Psoas muscle (tissue), 7 donors: ENCODE measurements at regions not wholly inside any gene's neighbourhood (a gene's known extent, or its start where the extent isn't known, plus 50 kb on each side); places are given as distances from the start of the nearest gene placed in this dataset.

ENCODE experiments used
- ATAC-seq, 4 donors: fragments of 200-7000 bp; cut with Tn5 transposase; one replicate each; pipeline ENCODE4 v1.9.1; 2020; ENCODE audit warnings: moderate library complexity in 3 of 4, mild to moderate bottlenecking in 2 of 4
- DNase-seq, 2 donors: peaks; one replicate each; pipeline ENCODE4 v3.0.0-alpha.2; 2020
- H3K27ac ChIP-seq: fragments of 200-600 bp; one replicate; pipeline ENCODE4 v1.8.0; 2022
- H3K27me3 ChIP-seq, 3 donors: fragments of 200-600 bp in 1 of 3; one replicate each; pipeline versions ENCODE4 v1.6.1 to v1.8.0; 2013 to 2022; ENCODE audit warnings: low read length in 2 of 3, mild to moderate bottlenecking in 2 of 3, moderate library complexity in 1 of 3; ENCODE audit not compliant: insufficient read depth in 3 of 3
- H3K36me3 ChIP-seq, 2 donors: fragments of 200-600 bp in 1 of 2; one replicate each; pipeline versions ENCODE4 v1.6.1 to v1.8.0; 2013 to 2022; ENCODE audit warnings: low read depth in 1 of 2, mild to moderate bottlenecking in 1 of 2, moderate library complexity in 1 of 2; ENCODE audit not compliant: insufficient read depth in 1 of 2
- H3K4me1 ChIP-seq: fragments of 200-600 bp; one replicate; pipeline ENCODE4 v1.8.0; 2022
- H3K4me3 ChIP-seq: fragments of 200-600 bp; one replicate; pipeline ENCODE4 v1.8.0; 2022; ENCODE audit warnings: mild to moderate bottlenecking
- H3K9me3 ChIP-seq: fragments of 200-600 bp; one replicate; pipeline ENCODE4 v1.8.0; 2022
- WGBS, 3 donors: extraction: QIAGEN DNeasy Blood & Tissue Kit; methylation state at CpG; one replicate each; pipeline versions ENCODE4 v1.1.6 to v1.1.7; 2013; 5-methylcytosine and 5-hydroxymethylcytosine counted together
- intact Hi-C, 2 donors: fragments of 100-400 bp; cut with DNase I; formaldehyde crosslinking; loops; one replicate each; pipeline versions ENCODE4 v1.11.0 to v1.14.2; 2022
- TF ChIP-seq, protein P1 (sequence below): fragments of 200-600 bp; IDR thresholded peaks from one replicate; pipeline ENCODE4 v1.8.0; 2022; ENCODE audit warnings: antibody characterized with exemption
- donor health status: healthy with polysubstance abuse.
- donor health status: DM: no; HTN: no; CAD: no; lungs with moderate emphysema.
- donor health status: Bipolar disorder and iron deficiency.
- donor health status: healthy.
- donor health status: DM: yes; HTN: yes; CAD: no.
- donor health status: DM: no; HTN: no; CAD: no.
- donor health status: DM: yes; HTN: yes; CAD: no.

DNA sequence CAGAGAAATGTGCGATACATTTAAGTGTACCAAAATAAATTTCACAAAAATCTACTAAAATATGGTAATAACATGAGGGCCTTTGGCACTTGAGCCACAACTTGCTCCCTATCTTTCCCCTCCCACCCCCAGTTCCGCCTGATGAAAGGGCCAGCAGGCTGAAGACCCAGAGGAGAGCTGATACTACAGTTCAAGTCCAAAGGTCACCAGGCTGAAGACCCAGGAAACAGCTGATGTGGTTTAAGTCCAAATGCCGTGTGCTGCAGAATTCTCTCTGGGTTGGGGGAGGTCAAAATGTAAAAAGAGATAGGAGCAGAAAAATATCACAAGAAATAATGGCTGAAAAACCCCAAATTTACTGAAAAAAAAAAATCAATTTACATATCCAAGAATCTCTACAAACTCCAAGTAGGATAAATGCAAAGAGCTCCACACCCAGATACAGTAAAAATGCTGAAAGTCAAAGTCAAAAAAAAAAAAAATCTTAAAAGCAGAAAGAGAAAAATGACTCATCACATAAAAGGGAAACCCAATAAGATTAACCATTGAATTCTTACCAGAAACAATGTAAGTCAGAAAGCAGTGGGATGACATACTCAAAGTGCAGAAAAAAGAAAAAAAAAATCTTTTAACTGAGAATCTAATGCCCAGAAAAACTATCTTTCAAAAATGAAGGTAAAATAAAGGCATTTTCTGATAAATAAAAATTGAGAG lies 452.1 kb upstream of the ASIC2 start:
- Histone ChIP-seq H3K36me3 (no peaks in the 10 kb centered on the region), H3K9me3 (no peaks in the 10 kb centered on the region), H3K27ac (no peak overlapping the region), H3K27me3 (peaks cover 0 to 11% (median 0%) of the 10 kb centered on the region in 3 donors), H3K4me3 (no peak overlapping the region), H3K4me1 (no peaks in the 10 kb centered on the region)
- DNase-seq: no peak
- WGBS, 3 donors: 40 to 55% (median 42%) methylated on average over 3 of the region's 3 CpGs
- intact Hi-C loops: no loop called here
- TF ChIP-seq, protein P1, sequence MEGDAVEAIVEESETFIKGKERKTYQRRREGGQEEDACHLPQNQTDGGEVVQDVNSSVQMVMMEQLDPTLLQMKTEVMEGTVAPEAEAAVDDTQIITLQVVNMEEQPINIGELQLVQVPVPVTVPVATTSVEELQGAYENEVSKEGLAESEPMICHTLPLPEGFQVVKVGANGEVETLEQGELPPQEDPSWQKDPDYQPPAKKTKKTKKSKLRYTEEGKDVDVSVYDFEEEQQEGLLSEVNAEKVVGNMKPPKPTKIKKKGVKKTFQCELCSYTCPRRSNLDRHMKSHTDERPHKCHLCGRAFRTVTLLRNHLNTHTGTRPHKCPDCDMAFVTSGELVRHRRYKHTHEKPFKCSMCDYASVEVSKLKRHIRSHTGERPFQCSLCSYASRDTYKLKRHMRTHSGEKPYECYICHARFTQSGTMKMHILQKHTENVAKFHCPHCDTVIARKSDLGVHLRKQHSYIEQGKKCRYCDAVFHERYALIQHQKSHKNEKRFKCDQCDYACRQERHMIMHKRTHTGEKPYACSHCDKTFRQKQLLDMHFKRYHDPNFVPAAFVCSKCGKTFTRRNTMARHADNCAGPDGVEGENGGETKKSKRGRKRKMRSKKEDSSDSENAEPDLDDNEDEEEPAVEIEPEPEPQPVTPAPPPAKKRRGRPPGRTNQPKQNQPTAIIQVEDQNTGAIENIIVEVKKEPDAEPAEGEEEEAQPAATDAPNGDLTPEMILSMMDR: no peak
- no peak for ATAC-seq

- Histone ChIP-seq H3K4me3 (no peak overlapping the region), H3K4me1 (no peaks in the 10 kb centered on the region), H3K27ac (no peak overlapping the region), H3K36me3 (no peaks in the 10 kb centered on the region), H3K9me3 (no peaks in the 10 kb centered on the region), H3K27me3 (peaks cover 0 to 19% (median 2%) of the 10 kb centered on the region in 3 donors)
- no peak for DNase-seq
- TF ChIP-seq, protein P1: no peak
- intact Hi-C loops: no loop called here
- WGBS, 3 donors: 81 to 83% (median 82%) methylated on average over 6 of the region's 6 CpGs
- ATAC-seq: no peak
Observed at GRCh38 chr17:33749171-33749570, 456.1 kb upstream of the ASIC2 start.

DNA sequence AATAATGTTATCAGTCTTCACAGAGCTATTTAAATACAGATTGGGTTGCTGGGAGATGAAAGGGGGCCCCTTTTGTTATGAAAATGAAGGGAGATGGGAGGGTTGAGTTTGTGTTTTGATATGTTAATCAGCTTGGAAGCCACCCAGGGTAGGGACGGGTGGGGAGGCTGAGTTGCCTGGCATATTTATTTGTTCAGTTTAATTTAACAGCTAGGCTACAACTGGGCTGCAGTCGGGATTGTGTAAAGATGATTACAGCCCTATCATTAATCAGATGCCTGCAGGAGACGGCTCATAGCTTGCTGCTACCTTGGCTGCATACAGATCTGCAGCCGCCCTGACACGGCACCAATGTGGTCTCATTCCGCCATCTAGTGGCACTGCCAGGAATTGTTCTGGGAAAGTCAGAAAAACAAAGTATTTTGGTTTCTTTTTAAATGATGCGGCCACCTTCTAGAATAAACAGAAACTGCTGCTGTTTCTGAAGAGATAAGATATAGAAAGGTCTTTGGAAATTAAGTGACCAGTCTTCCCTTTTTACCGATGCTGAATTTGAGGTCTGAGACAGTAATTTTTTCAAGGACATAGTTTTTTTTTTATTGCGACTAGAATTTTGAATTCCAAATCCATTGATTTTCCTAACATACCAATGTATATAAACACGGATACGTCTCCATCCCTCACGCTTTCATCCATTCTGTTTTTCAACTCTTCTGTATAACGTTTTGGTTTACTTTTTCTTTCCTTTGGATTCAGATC lies 458.0 kb upstream of the ASIC2 start:
- no peak overlapping the region for H3K27ac ChIP-seq
- peak; percentile 26 to 72 for DNase-seq
- no peaks in the 10 kb centered on the region for H3K9me3 ChIP-seq
- TF ChIP-seq, protein P1: peak; percentile 92
- no peaks in the 10 kb centered on the region for H3K4me1 ChIP-seq
- intact Hi-C loops: loop anchor here in 1 of 2 donors (5.0 kb wide), 1 partner anchor 969 kb away; no protein-coding TSS in a partner anchor
- peaks cover 0 to 18% (median 2%) of the 10 kb centered on the region in 3 donors for H3K27me3 ChIP-seq
- ATAC-seq: peak; percentile 56 to 71 (median 64)
- no peak overlapping the region for H3K4me3 ChIP-seq
- H3K36me3 ChIP-seq: no peaks in the 10 kb centered on the region
- 2 to 4% (median 3%) methylated on average over 13 of the region's 13 CpGs for WGBS, 3 donors

DNA sequence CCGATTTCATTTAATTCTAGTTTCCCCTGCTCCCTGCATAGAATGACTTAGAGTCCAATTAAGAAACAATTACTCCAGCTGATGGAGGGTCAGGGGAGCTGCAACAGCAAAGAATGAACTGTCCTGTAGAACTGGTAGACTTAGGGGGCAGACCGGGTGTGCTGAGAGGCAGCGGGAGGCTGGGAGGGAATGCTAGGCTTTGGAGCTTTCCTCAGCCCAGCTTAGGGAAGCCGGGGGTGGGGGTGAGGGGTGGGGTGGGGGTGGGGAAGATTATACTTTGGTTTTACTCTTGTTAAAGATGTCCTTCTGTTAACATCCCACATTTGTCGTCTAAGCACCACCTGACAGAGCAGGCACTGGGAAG lies 458.6 kb upstream of the ASIC2 start:
- H3K36me3 ChIP-seq: no peaks in the 10 kb centered on the region
- no peaks in the 10 kb centered on the region for H3K4me1 ChIP-seq
- no peak overlapping the region for H3K4me3 ChIP-seq
- ATAC-seq: no peak
- peaks cover 0 to 18% (median 2%) of the 10 kb centered on the region in 3 donors for H3K27me3 ChIP-seq
- no peaks in the 10 kb centered on the region for H3K9me3 ChIP-seq
- TF ChIP-seq, protein P1: no peak
- DNase-seq: no peak
- intact Hi-C loops: loop anchor here in 1 of 2 donors (5.0 kb wide), 1 partner anchor 969 kb away; no protein-coding TSS in a partner anchor
- 9 to 15% (median 13%) methylated on average over 5 of the region's 5 CpGs for WGBS, 3 donors
- no peak overlapping the region for H3K27ac ChIP-seq
